ENCODE measurements at regions not wholly inside any gene's neighbourhood (a gene's known extent, or its start where the extent isn't known, plus 50 kb on each side); places are given as distances from the start of the nearest gene placed in this dataset.

GRCh38 chr6:139594333-139594965, 220.0 kb upstream of the CITED2 start:
- TF ChIP-seq CTCF (IDR thresholded peaks at IDR 0.05) (no peak), EZH2 (IDR thresholded peaks at IDR 0.05) (no peak)
